Lower leg skin (tissue), 3 donors: ENCODE measurements at regions not wholly inside any gene's neighbourhood (a gene's known extent, or its start where the extent isn't known, plus 50 kb on each side); places are given as distances from the start of the nearest gene placed in this dataset.

Experiments used
- POLR2A ChIP-seq, 2 donors: fragments of 450-650 bp; IDR thresholded peaks; one replicate each; pipeline ENCODE4 v1.6.1; 2016 to 2017; ENCODE audit warnings: antibody characterized with exemption in 2 of 2, mild to moderate bottlenecking in 1 of 2, moderate library complexity in 1 of 2
- TF ChIP-seq, protein P1 (sequence below), 3 donors: fragments of 450-650 bp; IDR thresholded peaks; one replicate each; pipeline ENCODE4 v1.5.1; 2016; ENCODE audit warnings: antibody characterized with exemption in 3 of 3, mild to moderate bottlenecking in 3 of 3, moderate library complexity in 2 of 3

GRCh38 chr4:72631296-72631695 lies 62.3 kb upstream of the ADAMTS3 start:
- TF ChIP-seq POLR2A (IDR thresholded peaks at IDR 0.05): no peak
- TF ChIP-seq, protein P1, sequence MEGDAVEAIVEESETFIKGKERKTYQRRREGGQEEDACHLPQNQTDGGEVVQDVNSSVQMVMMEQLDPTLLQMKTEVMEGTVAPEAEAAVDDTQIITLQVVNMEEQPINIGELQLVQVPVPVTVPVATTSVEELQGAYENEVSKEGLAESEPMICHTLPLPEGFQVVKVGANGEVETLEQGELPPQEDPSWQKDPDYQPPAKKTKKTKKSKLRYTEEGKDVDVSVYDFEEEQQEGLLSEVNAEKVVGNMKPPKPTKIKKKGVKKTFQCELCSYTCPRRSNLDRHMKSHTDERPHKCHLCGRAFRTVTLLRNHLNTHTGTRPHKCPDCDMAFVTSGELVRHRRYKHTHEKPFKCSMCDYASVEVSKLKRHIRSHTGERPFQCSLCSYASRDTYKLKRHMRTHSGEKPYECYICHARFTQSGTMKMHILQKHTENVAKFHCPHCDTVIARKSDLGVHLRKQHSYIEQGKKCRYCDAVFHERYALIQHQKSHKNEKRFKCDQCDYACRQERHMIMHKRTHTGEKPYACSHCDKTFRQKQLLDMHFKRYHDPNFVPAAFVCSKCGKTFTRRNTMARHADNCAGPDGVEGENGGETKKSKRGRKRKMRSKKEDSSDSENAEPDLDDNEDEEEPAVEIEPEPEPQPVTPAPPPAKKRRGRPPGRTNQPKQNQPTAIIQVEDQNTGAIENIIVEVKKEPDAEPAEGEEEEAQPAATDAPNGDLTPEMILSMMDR (IDR thresholded peaks at IDR 0.05): no peak
